GM21515 (cell line): ENCODE measurements at regions not wholly inside any gene's neighbourhood (a gene's known extent, or its start where the extent isn't known, plus 50 kb on each side); places are given as distances from the start of the nearest gene placed in this dataset.
A peak's percentile ranks its signal among the peaks of the same experiment; 100 is the strongest.

Source experiments
- ATAC-seq: cut with Tn5 transposase; IDR thresholded peaks from one replicate; pipeline ENCODE4 v1.9.1; 2021; ENCODE audit not compliant: unreplicated experiment

DNA sequence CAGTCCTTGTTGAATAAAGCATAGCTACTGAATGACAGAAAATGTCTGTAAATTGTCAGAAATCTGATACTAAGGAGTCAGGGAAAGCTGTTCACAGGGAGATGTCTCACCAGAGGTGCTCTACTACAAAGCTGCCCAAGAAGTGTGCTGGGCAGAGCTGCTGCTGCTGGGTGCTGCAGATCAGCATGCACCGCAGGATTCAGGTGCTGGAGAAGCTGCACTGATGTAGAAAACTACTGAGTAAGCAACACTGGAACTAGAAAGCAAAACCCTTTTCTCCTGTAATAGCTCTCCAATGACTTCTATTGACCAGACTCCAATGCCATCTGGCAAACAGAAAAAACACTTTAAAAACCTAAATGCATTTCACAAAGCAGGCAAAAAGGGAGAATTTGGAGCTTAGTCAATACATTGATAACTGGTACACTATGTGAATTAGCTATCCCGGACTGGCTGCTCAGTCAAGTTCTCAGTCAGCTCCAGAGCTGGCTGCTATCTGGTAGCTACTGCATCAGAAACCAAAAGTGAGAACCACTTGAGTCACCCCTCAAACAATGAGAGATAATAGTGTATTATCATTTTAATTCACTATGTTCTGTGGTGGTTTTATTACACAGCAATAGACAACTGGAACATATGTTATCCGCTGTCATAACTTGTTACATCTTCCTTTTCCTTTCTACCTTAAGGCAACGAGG is 493.1 kb downstream of the CPS1 start:
- no peak for ATAC-seq

DNA sequence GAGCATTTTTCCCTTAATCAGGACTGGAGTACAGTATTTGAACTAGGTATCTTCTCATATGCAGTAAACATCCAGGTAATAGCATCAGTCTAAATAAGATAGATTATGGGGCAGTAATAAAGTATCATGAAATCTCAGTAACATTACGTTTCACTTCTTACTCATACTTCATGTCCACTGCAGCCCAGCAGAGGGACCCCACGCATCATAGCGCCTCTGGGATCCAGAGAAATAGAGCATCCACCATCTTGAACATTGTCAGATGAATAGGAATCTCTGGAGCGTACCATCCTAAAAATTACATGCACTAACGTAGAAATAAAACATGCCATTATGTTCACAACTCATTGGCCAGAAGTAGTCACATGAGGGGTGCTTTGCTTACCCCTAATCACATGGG is 499.0 kb downstream of the CPS1 start:
- no peak for ATAC-seq

- no peak for ATAC-seq
These were observed 505.4 kb downstream of the CPS1 start for GRCh38 chr2:211061612-211062296.

DNA sequence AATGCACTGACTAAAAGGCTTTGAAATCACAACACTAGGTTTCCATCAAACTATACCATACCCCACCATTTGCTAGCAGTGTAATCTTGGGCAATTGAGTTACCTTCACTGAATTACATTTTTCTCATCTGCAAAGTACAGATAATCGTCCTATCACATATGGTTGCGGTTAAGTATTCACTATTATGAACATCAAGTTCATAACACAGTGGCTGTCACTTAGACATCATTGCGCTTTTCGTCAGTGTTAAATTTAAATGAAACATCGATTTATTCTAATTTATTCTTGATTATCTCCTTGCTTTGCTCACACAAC is 505.9 kb downstream of the CPS1 start:
- no peak for ATAC-seq

DNA sequence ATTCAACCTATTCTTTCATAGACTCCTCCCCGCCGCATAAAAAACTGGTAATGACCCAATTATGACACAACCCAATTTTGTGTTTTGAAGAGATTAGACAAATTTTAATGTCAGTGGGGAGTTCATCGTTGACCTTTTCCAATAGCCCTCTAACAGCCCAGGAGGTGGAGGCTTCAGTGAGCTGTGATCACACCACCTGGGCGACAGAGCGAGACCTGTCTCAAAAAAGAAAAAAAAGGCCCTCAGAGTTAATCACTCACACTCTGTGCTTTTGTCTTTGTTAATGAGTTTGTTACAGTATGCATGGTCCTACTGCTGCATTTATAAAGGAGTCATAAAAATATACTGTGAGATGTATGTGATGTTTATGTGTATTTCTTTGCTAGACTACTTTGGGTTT is 510.6 kb downstream of the CPS1 start:
- no peak for ATAC-seq

- ATAC-seq = no peak
These were observed 511.8 kb downstream of the CPS1 start for GRCh38 chr2:211068108-211068780.

DNA sequence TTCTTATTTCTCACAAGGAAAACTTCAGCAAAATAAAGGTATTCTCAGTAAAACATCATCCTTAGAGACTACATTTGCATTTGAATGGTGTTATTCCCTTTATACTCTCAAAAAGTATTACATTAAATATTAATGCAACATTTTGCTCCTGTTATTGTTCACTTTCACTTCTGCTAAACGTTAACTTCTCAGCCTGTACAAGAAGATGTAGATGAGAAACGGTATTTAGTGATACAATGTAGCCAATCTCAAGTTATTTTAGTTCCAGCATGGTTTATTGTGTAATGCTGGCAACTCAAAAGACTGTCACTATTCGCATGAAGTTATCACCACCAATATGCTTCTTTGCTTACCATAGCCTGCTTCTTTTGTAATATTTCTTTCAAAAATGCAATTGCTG is 514.1 kb downstream of the CPS1 start:
- no peak for ATAC-seq

DNA sequence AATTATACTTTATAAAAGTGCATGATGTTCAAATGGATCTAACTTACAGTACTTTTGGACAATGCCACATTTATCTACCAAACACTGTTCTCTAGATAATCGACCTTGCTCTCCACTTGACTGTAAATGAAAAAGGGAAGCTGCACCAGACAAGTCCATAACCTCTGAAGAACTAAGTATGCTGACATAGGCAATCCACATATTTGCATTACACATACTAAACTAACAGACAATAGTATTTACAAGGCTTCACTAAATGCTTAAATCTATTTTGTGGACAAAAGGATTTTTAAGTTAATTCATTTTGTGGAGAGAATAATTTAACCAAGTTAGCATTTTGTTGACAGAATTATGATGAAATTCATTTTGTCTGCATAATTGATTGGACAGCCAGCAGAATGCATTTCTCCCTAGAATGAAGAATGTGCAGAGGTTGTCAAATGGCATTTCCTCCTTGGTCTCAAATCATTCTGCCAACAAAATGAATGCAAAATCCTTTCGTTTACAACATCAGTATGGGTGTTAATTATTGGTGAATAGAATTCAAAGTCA is 520.9 kb downstream of the CPS1 start:
- no peak for ATAC-seq

DNA sequence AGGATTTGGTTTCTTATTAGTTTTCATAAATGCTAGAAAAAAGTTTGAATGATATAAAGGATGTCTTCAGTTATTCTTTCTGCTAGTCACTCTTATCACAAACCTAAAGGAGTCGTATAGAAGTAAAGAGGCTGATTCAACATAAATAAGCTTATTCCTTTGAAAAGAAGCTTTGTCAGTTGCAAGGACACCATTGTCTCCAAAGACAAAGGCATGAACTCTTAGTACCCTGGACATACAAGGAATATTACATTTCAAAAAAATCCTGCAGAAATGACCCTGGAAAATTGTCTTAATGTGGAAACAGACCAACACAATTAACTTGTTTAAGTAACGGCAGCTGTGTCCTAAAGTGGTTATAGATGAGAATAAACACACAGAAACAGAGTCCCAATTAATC is 528.0 kb downstream of the CPS1 start:
- no peak for ATAC-seq

DNA sequence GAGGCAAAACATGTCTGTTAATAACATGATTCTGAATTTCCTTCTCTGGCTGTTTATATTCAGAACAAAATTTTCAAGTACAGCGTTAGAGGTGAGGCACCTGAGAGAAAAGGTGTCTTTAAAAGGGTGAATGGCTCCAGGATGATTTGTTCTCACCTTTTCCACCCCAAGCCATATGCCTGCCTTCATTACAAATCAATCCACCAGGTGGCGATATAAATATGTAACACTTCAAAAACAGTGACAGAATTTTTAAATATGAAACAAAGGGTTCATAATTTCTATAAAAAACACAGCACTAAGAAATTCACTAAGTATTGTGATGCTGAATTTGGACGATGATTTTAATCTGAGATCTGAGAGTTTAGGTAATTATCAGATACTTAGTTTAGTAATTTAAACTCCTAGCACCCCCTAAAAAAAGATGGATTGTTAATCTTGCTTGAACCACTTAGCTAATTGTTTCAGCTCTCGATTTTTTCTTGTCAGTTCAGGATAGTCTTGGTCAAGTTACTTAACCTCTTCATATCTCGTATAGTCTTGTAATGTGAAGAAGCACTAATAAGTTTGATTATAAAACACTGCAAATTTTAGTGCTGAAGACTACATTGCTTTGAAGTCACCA is 528.8 kb downstream of the CPS1 start:
- ATAC-seq = peak; percentile 74

- no peak for ATAC-seq
These were observed 529.6 kb downstream of the CPS1 start for GRCh38 chr2:211086049-211086448.

DNA sequence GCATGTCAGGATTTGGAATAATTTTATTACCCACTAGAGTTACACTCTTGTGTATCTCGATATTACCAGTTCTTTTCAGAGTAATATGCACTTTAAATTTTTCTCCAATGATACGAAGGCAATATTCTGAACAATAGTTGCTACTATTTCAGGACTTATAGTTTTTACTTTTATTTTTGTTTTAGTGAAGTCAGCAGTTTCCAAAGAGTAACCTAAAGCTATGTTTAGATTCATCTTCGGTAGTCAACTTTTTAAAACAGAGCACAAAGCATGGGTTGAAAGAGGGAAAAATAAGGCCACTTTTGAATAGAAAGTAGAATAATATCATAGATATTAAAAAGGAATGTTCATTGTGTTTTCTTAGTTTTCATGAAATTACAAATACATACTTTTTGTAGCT is 532.7 kb downstream of the CPS1 start:
- ATAC-seq = no peak

- no peak for ATAC-seq
These were observed 537.4 kb downstream of the CPS1 start for GRCh38 chr2:211093743-211094303.

DNA sequence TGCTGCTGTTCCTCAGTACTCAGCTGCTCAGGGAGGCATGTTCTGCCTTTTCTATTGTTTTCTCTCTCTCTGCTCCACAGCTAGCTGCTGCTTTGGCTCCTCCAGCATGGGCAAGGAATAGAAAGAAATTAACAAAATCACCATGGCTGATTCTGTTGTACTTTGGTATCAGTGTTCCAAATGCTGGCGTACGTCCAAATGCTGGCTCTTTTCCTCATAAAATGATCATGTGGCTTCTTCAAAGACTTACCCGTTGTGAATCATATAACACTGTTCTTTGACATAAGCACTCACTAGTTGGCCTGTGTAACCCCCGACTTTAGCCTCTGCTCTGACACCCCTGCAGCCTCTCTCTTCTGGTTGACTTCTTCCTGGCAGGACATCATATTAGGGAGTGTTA is 547.6 kb downstream of the CPS1 start:
- no peak for ATAC-seq

DNA sequence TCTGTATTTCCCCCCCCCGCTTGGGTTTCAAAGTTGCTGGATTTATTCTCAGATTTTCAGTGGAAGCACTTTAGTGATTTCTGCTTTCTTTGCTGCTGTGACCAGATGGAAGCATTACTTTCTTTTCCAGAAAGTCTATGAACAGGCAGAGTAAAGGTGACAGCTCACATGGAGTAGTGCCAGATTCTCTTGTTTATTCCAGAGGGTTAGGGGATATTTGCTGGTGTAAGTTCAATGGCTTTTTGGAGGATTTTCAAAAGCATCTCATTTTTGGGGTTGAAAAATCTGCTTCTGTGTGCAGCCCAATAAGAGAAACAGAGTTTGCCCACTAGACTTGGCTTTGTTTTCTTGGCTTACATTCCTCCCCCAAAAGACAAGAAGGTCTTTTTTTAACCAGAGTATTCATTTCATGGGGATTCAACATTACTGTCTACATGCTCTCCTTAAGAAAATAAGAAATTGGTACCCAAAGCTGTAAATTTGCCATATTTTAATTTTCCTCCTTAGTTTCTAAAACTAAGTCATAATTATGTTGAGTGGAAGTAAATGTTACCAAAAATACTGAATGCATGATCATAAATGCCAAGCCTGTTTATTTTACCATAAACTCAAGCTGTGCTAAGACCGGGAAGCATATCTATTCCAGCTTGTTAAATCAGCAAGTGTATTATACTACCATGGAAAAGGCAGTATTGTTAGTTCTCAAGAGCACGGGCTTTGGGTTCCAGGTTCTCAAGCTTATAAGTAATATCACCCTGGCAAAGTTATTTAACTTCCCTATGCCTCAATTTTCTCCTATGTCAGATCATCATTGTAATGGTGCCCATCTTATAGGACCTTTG is 557.2 kb downstream of the CPS1 start:
- ATAC-seq = no peak

DNA sequence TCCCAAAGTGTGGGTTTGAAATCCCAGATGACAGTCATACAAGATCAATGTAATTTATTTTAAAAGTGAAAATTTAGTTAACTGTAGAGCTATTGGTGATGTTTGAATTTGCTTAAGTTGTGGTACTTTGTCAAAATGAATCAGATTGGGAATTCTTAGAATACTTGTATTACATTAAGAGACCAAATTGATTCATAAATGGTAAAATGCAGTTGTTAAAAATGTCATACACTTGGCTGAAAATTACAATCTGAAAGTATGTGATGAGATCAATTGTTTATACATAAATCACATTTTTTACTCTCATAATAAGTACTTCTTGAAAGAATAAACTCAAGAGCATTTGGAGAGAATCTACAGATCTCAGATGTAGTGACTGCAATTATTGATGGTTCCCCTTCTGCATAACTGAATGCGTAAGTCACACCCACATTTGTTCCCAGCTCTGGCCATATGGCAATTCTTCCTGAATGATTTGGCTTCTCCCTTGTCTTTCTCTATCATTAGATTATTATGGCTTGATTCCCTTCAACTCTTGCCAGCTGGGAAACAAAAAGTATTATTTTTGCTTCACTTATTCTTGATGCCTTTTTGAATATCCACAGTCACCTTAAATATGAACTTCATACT is 558.5 kb downstream of the CPS1 start:
- no peak for ATAC-seq

DNA sequence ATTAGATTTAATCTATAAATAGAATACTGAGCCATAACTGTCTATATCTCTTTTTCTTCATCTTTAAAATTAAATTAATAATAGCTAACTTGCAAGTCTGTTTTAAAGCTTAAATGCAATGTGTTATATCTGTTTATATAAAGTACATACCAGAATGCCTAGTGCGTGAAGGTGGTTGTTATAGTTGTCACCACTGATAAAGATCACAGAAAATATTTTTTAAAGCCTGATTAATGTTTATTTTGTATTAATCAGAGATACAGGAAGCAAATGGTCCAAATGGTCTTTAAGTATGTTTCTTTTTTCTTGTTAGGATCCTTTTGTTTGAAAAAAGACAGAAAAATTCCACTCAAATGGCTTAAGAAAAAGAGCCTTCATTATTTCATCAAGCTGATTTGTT is 560.6 kb downstream of the CPS1 start:
- ATAC-seq = no peak

DNA sequence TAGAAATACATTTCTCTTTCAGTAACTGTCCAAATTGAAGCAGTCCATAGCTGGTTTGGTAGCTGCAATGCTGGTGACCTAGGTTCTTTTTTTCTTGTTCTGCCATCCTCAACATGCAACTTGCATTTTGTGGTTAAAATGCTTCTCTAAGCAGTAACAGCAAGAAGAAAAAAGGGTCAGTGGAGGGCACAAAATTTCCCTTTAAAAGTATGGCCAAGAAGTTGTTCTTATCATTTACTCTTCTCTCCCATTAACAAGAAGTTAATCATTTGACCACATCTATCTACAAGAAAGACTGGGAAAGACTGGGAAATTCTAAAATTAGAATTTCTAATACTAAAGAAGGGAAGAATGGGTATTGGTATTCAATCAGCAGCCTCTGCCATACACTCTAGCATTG is 569.9 kb downstream of the CPS1 start:
- no peak for ATAC-seq

GRCh38 chr2:211127501-211127900 is 571.1 kb downstream of the CPS1 start:
- no peak for ATAC-seq

GRCh38 chr2:211128287-211128686 is 571.9 kb downstream of the CPS1 start:
- ATAC-seq = no peak
